Thyroid gland (tissue), 4 donors: ENCODE measurements at regions not wholly inside any gene's neighbourhood (a gene's known extent, or its start where the extent isn't known, plus 50 kb on each side); places are given as distances from the start of the nearest gene placed in this dataset.

Source experiments
- CTCF ChIP-seq, 6 experiments: fragments of 200-600 bp in 3 of 6; fragments of 450-650 bp in 3 of 6; sonication (generic) in 3 of 6; IDR thresholded peaks; one replicate each; pipeline ENCODE4 v1.5.1; 2016 to 2019; ENCODE audit warnings: antibody characterized with exemption in 6 of 6, mild to moderate bottlenecking in 2 of 6, inconsistent platforms in 1 of 6, moderate library complexity in 1 of 6
- POLR2A ChIP-seq, 2 donors: fragments of 450-650 bp; IDR thresholded peaks; one replicate each; pipeline ENCODE4 v1.6.1; 2017; ENCODE audit warnings: antibody characterized with exemption in 2 of 2, mild to moderate bottlenecking in 2 of 2, moderate library complexity in 1 of 2

GRCh38 chr13:22665506-22665905, 515.3 kb upstream of the SGCG start:
- TF ChIP-seq CTCF (IDR thresholded peaks at IDR 0.05) = no peak
- TF ChIP-seq POLR2A (IDR thresholded peaks at IDR 0.05) = no peak
